GM18508 (cell line): ENCODE measurements at regions not wholly inside any gene's neighbourhood (a gene's known extent, or its start where the extent isn't known, plus 50 kb on each side); places are given as distances from the start of the nearest gene placed in this dataset.
"Not testable (repeated sequence)": the region's sequence is repeated elsewhere in the genome, so short reads cannot be mapped to it uniquely, and the experiment has no call there.

Source experiments
- ATAC-seq: cut with Tn5 transposase; IDR thresholded peaks from one replicate; pipeline ENCODE4 v1.9.1; 2021; ENCODE audit warnings: moderate number of reproducible peaks; ENCODE audit not compliant: insufficient read depth, unreplicated experiment

GRCh38 chr5:54886866-54887265 lies 98.5 kb downstream of the ESM1 start:
- no peak for ATAC-seq

- ATAC-seq: no peak
Observed at GRCh38 chr5:54885636-54886035, 99.8 kb downstream of the ESM1 start.

- no peak for ATAC-seq
Observed at GRCh38 chr5:54884195-54884536, 101.2 kb downstream of the ESM1 start.

GRCh38 chr5:54883374-54884194 lies 101.8 kb downstream of the ESM1 start:
- no peak for ATAC-seq

GRCh38 chr5:54882841-54883240 lies 102.6 kb downstream of the ESM1 start:
- no peak for ATAC-seq

- ATAC-seq: no peak
Observed at GRCh38 chr5:54882101-54882500, 103.3 kb downstream of the ESM1 start.

- no peak for ATAC-seq
Observed at GRCh38 chr5:54881286-54882005, 103.9 kb downstream of the ESM1 start.

- ATAC-seq: no peak
Observed at GRCh38 chr5:54876976-54877375, 108.4 kb downstream of the ESM1 start.

- ATAC-seq: no peak
Observed at GRCh38 chr5:54876556-54876955, 108.8 kb downstream of the ESM1 start.

GRCh38 chr5:54874337-54875021 lies 110.9 kb downstream of the ESM1 start:
- no peak for ATAC-seq

GRCh38 chr5:54873691-54874090 lies 111.7 kb downstream of the ESM1 start:
- ATAC-seq: no peak

- no peak for ATAC-seq
Observed at GRCh38 chr5:54872810-54873209, 112.6 kb downstream of the ESM1 start.

- ATAC-seq: no peak
Observed at GRCh38 chr5:54870271-54870670, 115.1 kb downstream of the ESM1 start.

- no peak for ATAC-seq
Observed at GRCh38 chr5:54869691-54870090, 115.7 kb downstream of the ESM1 start.

GRCh38 chr5:54868511-54869483 lies 116.6 kb downstream of the ESM1 start:
- no peak for ATAC-seq

- no peak for ATAC-seq
Observed at GRCh38 chr5:54867310-54867944, 118.0 kb downstream of the ESM1 start.

- ATAC-seq: not testable (repeated sequence)
Observed at GRCh38 chr5:54864911-54865515, 120.4 kb downstream of the ESM1 start.

- no peak for ATAC-seq
Observed at GRCh38 chr5:54862036-54862435, 123.4 kb downstream of the ESM1 start.

- ATAC-seq: no peak
Observed at GRCh38 chr5:54861212-54861894, 124.0 kb downstream of the ESM1 start.
